ENCODE measurements at regions not wholly inside any gene's neighbourhood (a gene's known extent, or its start where the extent isn't known, plus 50 kb on each side); places are given as distances from the start of the nearest gene placed in this dataset.
"Not testable (repeated sequence)": the region's sequence is repeated elsewhere in the genome, so short reads cannot be mapped to it uniquely, and the experiment has no call there.

GRCh38 chr20:12573442-12573841, 435.3 kb upstream of the SPTLC3 start:
- peaks cover 6% of the 10 kb centered on the region for H3K9me3 Mint-ChIP-seq (ENCODE audit: unreplicated experiment)
- no peak overlapping the region for H3K27ac Mint-ChIP-seq (ENCODE audit: low read depth, unreplicated experiment)
- peaks cover 6% of the 10 kb centered on the region for H3K36me3 Mint-ChIP-seq (ENCODE audit: insufficient read depth, unreplicated experiment)
- no peaks in the 10 kb centered on the region for H3K4me1 Mint-ChIP-seq (ENCODE audit: insufficient read depth, unreplicated experiment)
- H3K4me3 Mint-ChIP-seq (ENCODE audit: unreplicated experiment), result no peak overlapping the region
- ChIA-PET POLR2A (no interaction called here), CTCF (interaction anchor here (1.1 to 1.4 kb wide), 2 partner anchors 49 to 417 kb away, joined by 3 read pairs; no protein-coding TSS in a partner anchor)
- TF ChIP-seq CTCF (IDR thresholded peaks at IDR 0.05; ENCODE audit: unreplicated experiment), result no peak
- intact Hi-C loops (cut with micrococcal nuclease), result no loop called here
- no peaks in the 10 kb centered on the region for H3K27me3 Mint-ChIP-seq (ENCODE audit: insufficient read depth, unreplicated experiment)
- BruUV-seq (replicated peaks), result no TSS peak
- DNase-seq (ENCODE audit: unreplicated experiment), result no peak

- Mint-ChIP-seq H3K27ac (ENCODE audit: low read depth, unreplicated experiment) (no peak overlapping the region), H3K4me1 (ENCODE audit: insufficient read depth, unreplicated experiment) (no peaks in the 10 kb centered on the region), H3K27me3 (ENCODE audit: insufficient read depth, unreplicated experiment) (no peaks in the 10 kb centered on the region), H3K9me3 (ENCODE audit: unreplicated experiment) (no peaks in the 10 kb centered on the region), H3K4me3 (ENCODE audit: unreplicated experiment) (no peak overlapping the region), H3K36me3 (ENCODE audit: insufficient read depth, unreplicated experiment) (peaks cover 6% of the 10 kb centered on the region)
- POLR2A ChIA-PET, result interaction anchor here (0.6 to 1.9 kb wide), 2 partner anchors 21 to 203 kb away, joined by 3 to 6 read pairs; no protein-coding TSS in a partner anchor
- BruUV-seq (replicated peaks), result no TSS peak
- CTCF ChIA-PET, result no interaction called here
- intact Hi-C loops (cut with micrococcal nuclease), result no loop called here
- DNase-seq (ENCODE audit: unreplicated experiment), result no peak
- no peak for TF ChIP-seq CTCF (IDR thresholded peaks at IDR 0.05; ENCODE audit: unreplicated experiment)
Measured at GRCh38 chr20:12575352-12576095, 433.2 kb upstream of the SPTLC3 start.

GRCh38 chr20:12577213-12577612, 431.6 kb upstream of the SPTLC3 start:
- Mint-ChIP-seq H3K36me3 (ENCODE audit: insufficient read depth, unreplicated experiment) (peaks cover 6% of the 10 kb centered on the region), H3K27ac (ENCODE audit: low read depth, unreplicated experiment) (no peak overlapping the region), H3K27me3 (ENCODE audit: insufficient read depth, unreplicated experiment) (no peaks in the 10 kb centered on the region), H3K4me3 (ENCODE audit: unreplicated experiment) (no peak overlapping the region), H3K9me3 (ENCODE audit: unreplicated experiment) (peaks cover 7% of the 10 kb centered on the region), H3K4me1 (ENCODE audit: insufficient read depth, unreplicated experiment) (no peaks in the 10 kb centered on the region)
- BruUV-seq (replicated peaks), result no TSS peak
- no peak for DNase-seq (ENCODE audit: unreplicated experiment)
- CTCF ChIA-PET, result no interaction called here
- intact Hi-C loops (cut with micrococcal nuclease), result no loop called here
- POLR2A ChIA-PET, result no interaction called here
- no peak for TF ChIP-seq CTCF (IDR thresholded peaks at IDR 0.05; ENCODE audit: unreplicated experiment)

DNA sequence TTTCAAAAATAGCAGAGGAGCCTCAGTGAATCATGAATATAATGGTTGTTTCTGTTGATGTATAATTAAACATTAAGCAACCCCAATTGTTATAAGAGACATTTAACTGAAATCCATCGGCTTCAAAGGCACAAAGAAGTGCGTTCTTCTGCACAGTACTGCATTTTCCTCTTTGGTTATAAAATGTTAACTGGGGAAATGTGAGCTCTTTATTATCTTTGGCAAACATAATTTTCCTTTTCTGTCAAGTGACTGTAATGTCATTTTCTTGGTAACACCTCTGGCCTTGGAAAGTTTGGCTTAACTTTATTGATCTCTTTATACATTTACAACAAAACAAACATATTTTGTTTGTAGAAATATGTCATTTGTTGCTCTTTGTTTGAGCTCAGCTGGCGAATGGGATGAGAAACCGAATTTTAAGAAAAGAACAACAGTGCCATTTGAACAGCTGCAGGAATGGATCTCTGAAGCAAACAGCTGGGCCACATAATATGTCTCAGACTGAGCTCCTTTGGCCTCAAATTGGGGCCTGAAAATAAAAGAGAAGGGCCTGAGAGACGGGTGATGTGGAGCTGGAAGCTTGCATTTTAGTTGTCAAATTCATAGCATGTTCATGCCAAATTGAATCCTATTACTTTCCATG, 427.0 kb upstream of the SPTLC3 start:
- no peak overlapping the region for H3K27ac Mint-ChIP-seq (ENCODE audit: low read depth, unreplicated experiment)
- CTCF ChIA-PET, result no interaction called here
- H3K27me3 Mint-ChIP-seq (ENCODE audit: insufficient read depth, unreplicated experiment), result no peaks in the 10 kb centered on the region
- no peak for TF ChIP-seq CTCF (IDR thresholded peaks at IDR 0.05; ENCODE audit: unreplicated experiment)
- H3K4me3 Mint-ChIP-seq (ENCODE audit: unreplicated experiment), result no peak overlapping the region
- peaks cover 7% of the 10 kb centered on the region for H3K9me3 Mint-ChIP-seq (ENCODE audit: unreplicated experiment)
- intact Hi-C loops (cut with micrococcal nuclease), result no loop called here
- POLR2A ChIA-PET, result no interaction called here
- DNase-seq (ENCODE audit: unreplicated experiment), result no peak
- no peaks in the 10 kb centered on the region for H3K4me1 Mint-ChIP-seq (ENCODE audit: insufficient read depth, unreplicated experiment)
- no peaks in the 10 kb centered on the region for H3K36me3 Mint-ChIP-seq (ENCODE audit: insufficient read depth, unreplicated experiment)
- BruUV-seq (replicated peaks), result no TSS peak

GRCh38 chr20:12582710-12583109, 426.1 kb upstream of the SPTLC3 start:
- CTCF ChIA-PET; H3K9me3 Mint-ChIP-seq (ENCODE audit: unreplicated experiment); H3K4me3 Mint-ChIP-seq (ENCODE audit: unreplicated experiment); H3K27ac Mint-ChIP-seq (ENCODE audit: low read depth, unreplicated experiment); intact Hi-C loops (cut with micrococcal nuclease); H3K4me1 Mint-ChIP-seq (ENCODE audit: insufficient read depth, unreplicated experiment); BruUV-seq (replicated peaks); POLR2A ChIA-PET; H3K36me3 Mint-ChIP-seq (ENCODE audit: insufficient read depth, unreplicated experiment); DNase-seq (ENCODE audit: unreplicated experiment); H3K27me3 Mint-ChIP-seq (ENCODE audit: insufficient read depth, unreplicated experiment): not testable (repeated sequence)

All from MCF 10A (cell line).